ENCODE measurements at regions not wholly inside any gene's neighbourhood (a gene's known extent, or its start where the extent isn't known, plus 50 kb on each side); places are given as distances from the start of the nearest gene placed in this dataset.

DNA sequence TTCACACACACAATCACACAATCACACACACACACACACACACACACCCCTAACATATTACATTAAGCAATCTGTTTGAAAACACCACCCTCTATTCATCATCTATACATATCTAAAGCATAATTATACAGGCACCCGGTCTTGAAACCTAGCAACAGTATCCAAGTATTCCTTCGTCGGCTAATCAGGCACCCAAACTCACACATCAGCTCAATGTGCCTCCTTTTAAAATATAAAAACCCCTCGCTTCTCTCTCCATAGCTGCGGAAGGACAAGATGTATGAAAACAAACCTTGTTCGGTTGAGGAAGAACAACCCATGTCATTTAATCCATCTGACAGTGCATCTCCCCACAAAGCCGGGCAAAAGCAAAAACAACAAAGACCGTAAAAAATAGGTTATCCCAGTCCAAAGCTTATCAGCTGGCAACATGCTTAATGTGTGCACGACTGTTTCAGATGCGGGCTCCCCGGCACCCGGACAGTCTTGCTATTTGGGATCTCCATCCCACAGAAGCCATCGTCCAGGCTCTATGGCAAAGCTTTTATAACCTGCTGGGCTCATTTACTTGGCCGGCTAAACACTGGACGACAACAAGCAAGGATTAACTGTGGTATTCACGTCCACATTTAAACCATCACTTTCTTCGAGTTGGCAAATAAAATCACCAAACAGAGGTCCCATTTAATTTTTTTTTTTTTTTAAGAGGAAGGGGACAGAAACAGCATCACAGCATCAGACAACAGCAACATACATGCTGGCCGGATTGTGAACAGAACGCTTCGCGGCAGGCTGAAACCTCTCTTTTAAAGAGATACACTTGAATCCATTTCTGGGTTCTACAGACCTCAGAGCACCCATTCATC is 365.5 kb downstream of the SHANK2 start:
- no peaks in the 10 kb centered on the region for H3K36me3 ChIP-seq (ENCODE audit: control insufficient read depth, insufficient read depth, low read length)
- no peaks in the 10 kb centered on the region for H3K9me3 ChIP-seq (ENCODE audit: control insufficient read depth, insufficient read depth, low read depth, low read length)
- H3K4me2 ChIP-seq (ENCODE audit: extremely low read depth, insufficient read depth, low read length) = no peak overlapping the region
- H3K79me2 ChIP-seq (ENCODE audit: control insufficient read depth, insufficient read depth, low read length) = no peaks in the 10 kb centered on the region
- DNase-seq (ENCODE audit: low read depth in 2 of 2) = no peak
- no peak overlapping the region for H3K9ac ChIP-seq (ENCODE audit: insufficient read depth, low read length)
- TF ChIP-seq CTCF (conservative IDR thresholded peaks at IDR 0.05 in 1 of 2, IDR thresholded peaks at IDR 0.05 in 1 of 2; ENCODE audit: low read depth in 1 of 2, low read length in 2 of 2) = no peak
- TF ChIP-seq EZH2 (IDR thresholded peaks at IDR 0.05; ENCODE audit: low read length, missing control alignments) = no peak
- H2AFZ ChIP-seq (ENCODE audit: low read length) = no peak overlapping the region
- H3K4me3 ChIP-seq (replicated peaks in 1 of 4; ENCODE audit: control extremely low read depth in 1 of 4, insufficient read depth in 1 of 4, low read depth in 3 of 4, low read length in 4 of 4) = no peak overlapping the region
- H3K4me1 ChIP-seq (ENCODE audit: control insufficient read depth, extremely low read depth, insufficient read depth, low read length) = no peaks in the 10 kb centered on the region
- no peaks in the 10 kb centered on the region for H3K27me3 ChIP-seq (ENCODE audit: control insufficient read depth, insufficient read depth, low read length)
- H4K20me1 ChIP-seq (ENCODE audit: control insufficient read depth, extremely low read depth, insufficient read depth, low read length) = no peaks in the 10 kb centered on the region
- H3K27ac ChIP-seq (ENCODE audit: insufficient read depth, low read length) = no peak overlapping the region

DNA sequence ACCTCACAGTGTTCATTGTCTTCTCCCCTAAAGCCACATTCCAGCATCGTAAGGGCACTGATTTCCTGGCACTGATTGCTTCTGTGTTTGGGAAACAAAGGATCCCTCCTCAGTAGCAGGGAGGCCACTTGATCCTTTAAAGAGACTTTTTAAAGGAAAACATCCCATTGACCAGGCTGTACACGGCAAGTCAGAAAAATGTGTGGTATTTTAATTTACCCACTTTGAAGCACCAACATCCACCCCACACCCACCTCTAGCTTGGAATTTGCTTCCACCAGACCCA is 364.9 kb downstream of the SHANK2 start:
- Histone ChIP-seq H3K27ac (ENCODE audit: insufficient read depth, low read length) (no peak overlapping the region), H3K27me3 (ENCODE audit: control insufficient read depth, insufficient read depth, low read length) (no peaks in the 10 kb centered on the region), H3K36me3 (ENCODE audit: control insufficient read depth, insufficient read depth, low read length) (no peaks in the 10 kb centered on the region), H3K9ac (ENCODE audit: insufficient read depth, low read length) (no peak overlapping the region), H3K4me2 (ENCODE audit: extremely low read depth, insufficient read depth, low read length) (no peak overlapping the region), H3K79me2 (ENCODE audit: control insufficient read depth, insufficient read depth, low read length) (no peaks in the 10 kb centered on the region), H2AFZ (ENCODE audit: low read length) (no peak overlapping the region), H3K4me1 (ENCODE audit: control insufficient read depth, extremely low read depth, insufficient read depth, low read length) (no peaks in the 10 kb centered on the region), H4K20me1 (ENCODE audit: control insufficient read depth, extremely low read depth, insufficient read depth, low read length) (no peaks in the 10 kb centered on the region), H3K9me3 (ENCODE audit: control insufficient read depth, insufficient read depth, low read depth, low read length) (no peaks in the 10 kb centered on the region), H3K4me3 (replicated peaks in 1 of 4; ENCODE audit: control extremely low read depth in 1 of 4, insufficient read depth in 1 of 4, low read depth in 3 of 4, low read length in 4 of 4) (no peak overlapping the region)
- DNase-seq (ENCODE audit: low read depth in 2 of 2) = no peak
- TF ChIP-seq CTCF (conservative IDR thresholded peaks at IDR 0.05 in 1 of 2, IDR thresholded peaks at IDR 0.05 in 1 of 2; ENCODE audit: low read depth in 1 of 2, low read length in 2 of 2) (no peak), EZH2 (IDR thresholded peaks at IDR 0.05; ENCODE audit: low read length, missing control alignments) (no peak)

- no peak overlapping the region for H2AFZ ChIP-seq (ENCODE audit: low read length)
- no peak for DNase-seq (ENCODE audit: low read depth in 2 of 2)
- no peak overlapping the region for H3K9ac ChIP-seq (ENCODE audit: insufficient read depth, low read length)
- no peak overlapping the region for H3K27ac ChIP-seq (ENCODE audit: insufficient read depth, low read length)
- H4K20me1 ChIP-seq (ENCODE audit: control insufficient read depth, extremely low read depth, insufficient read depth, low read length) = no peaks in the 10 kb centered on the region
- H3K4me3 ChIP-seq (replicated peaks in 1 of 4; ENCODE audit: control extremely low read depth in 1 of 4, insufficient read depth in 1 of 4, low read depth in 3 of 4, low read length in 4 of 4) = no peak overlapping the region
- no peaks in the 10 kb centered on the region for H3K36me3 ChIP-seq (ENCODE audit: control insufficient read depth, insufficient read depth, low read length)
- no peaks in the 10 kb centered on the region for H3K9me3 ChIP-seq (ENCODE audit: control insufficient read depth, insufficient read depth, low read depth, low read length)
- H3K4me1 ChIP-seq (ENCODE audit: control insufficient read depth, extremely low read depth, insufficient read depth, low read length) = no peaks in the 10 kb centered on the region
- TF ChIP-seq CTCF (conservative IDR thresholded peaks at IDR 0.05 in 1 of 2, IDR thresholded peaks at IDR 0.05 in 1 of 2; ENCODE audit: low read depth in 1 of 2, low read length in 2 of 2) (no peak), EZH2 (IDR thresholded peaks at IDR 0.05; ENCODE audit: low read length, missing control alignments) (no peak)
- no peaks in the 10 kb centered on the region for H3K79me2 ChIP-seq (ENCODE audit: control insufficient read depth, insufficient read depth, low read length)
- no peak overlapping the region for H3K4me2 ChIP-seq (ENCODE audit: extremely low read depth, insufficient read depth, low read length)
- H3K27me3 ChIP-seq (ENCODE audit: control insufficient read depth, insufficient read depth, low read length) = no peaks in the 10 kb centered on the region
Observed at GRCh38 chr11:70888061-70888460, 364.3 kb downstream of the SHANK2 start.
